ENCODE measurements at regions not wholly inside any gene's neighbourhood (a gene's known extent, or its start where the extent isn't known, plus 50 kb on each side); places are given as distances from the start of the nearest gene placed in this dataset.

DNA sequence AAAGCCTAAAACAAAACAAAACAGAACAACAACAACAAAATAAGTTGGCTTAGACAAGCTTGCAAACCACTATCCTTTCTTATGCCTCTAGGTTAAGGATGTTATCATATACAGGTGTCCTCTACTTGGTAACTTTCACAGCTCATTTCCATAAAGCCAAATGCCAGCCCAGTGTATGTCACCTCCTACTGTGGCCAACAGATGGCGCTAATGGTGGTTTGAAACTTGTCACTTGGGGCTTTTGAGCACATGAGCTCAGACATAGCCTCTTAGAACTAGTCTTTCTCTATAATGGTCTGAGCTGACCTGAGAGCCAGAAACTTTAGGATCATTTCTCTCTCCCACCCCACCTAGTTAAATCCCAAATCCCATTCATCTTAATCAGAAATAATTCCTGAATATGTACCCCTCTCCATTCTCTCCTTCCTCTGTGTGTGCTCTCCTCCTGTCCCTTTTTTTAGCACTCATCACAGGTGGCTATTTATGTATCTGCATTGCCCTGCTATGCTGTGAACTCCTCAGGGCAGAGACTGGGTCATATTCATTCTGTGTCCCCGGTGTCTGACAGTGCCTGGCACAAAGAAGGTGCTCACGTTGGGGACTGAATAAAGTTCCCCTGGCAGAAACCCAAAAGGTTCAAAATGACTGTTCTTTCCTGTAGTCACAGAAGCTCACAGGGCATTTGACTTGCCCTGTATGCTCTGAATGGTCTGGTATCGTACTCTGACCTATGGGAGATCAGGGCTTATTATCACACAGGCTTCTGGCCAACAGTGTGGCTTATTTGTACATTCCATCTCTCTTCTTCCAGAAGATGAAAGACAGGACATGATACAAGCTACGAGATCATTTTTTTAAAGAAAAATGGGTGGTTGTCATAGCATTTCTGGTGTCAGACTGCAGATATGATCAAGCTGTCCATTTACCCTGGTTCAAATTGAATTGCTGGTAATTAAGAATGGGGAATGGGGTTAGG, 319.3 kb upstream of the AZI2 start:
- Histone ChIP-seq H3K4me1 (ENCODE audit: control insufficient read depth in 1 of 2, insufficient read depth in 2 of 2, low read length in 2 of 2) (no peaks in the 10 kb centered on the region), H3K27me3 (ENCODE audit: insufficient read depth, low read length) (peaks cover 19% of the 10 kb centered on the region; the same call in 1 of the 2 replicates), H3K9me2 (ENCODE audit: insufficient read depth) (no peaks in the 10 kb centered on the region), H3K27ac (ENCODE audit: low read depth, low read length) (no peak overlapping the region), H3K4me2 (ENCODE audit: low read length) (no peak overlapping the region), H3K9ac (ENCODE audit: low read length) (no peak overlapping the region), H2AFZ (ENCODE audit: low read depth, low read length, poor library complexity, severe bottlenecking) (no peak overlapping the region), H4K20me1 (ENCODE audit: insufficient read depth) (no peaks in the 10 kb centered on the region), H3K4me3 (replicated peaks in 1 of 2; ENCODE audit: low read depth in 1 of 2, low read length in 2 of 2) (no peak overlapping the region), H3K79me2 (ENCODE audit: insufficient read depth, low read length) (no peaks in the 10 kb centered on the region), H3K9me3 (ENCODE audit: control insufficient read depth in 1 of 2, insufficient read depth in 1 of 2, low read depth in 1 of 2, low read length in 2 of 2) (no peaks in the 10 kb centered on the region), H3K36me3 (ENCODE audit: control insufficient read depth in 1 of 2, insufficient read depth in 2 of 2, low read length in 2 of 2) (no peaks in the 10 kb centered on the region)
- ChIA-PET CTCF (interaction anchor here (0.6 to 2.0 kb wide), 24 partner anchors 10 to 1531 kb away, joined by 3 to 17 read pairs (median 4); no protein-coding TSS in a partner anchor), RAD21 (ENCODE audit: low non-redundant PET in 1 of 2, low total read pairs in 2 of 2, uncharacterized antibody in 2 of 2, unreplicated experiment in 2 of 2) (no interaction called here), POLR2A (no interaction called here)
- TF ChIP-seq, protein P1, sequence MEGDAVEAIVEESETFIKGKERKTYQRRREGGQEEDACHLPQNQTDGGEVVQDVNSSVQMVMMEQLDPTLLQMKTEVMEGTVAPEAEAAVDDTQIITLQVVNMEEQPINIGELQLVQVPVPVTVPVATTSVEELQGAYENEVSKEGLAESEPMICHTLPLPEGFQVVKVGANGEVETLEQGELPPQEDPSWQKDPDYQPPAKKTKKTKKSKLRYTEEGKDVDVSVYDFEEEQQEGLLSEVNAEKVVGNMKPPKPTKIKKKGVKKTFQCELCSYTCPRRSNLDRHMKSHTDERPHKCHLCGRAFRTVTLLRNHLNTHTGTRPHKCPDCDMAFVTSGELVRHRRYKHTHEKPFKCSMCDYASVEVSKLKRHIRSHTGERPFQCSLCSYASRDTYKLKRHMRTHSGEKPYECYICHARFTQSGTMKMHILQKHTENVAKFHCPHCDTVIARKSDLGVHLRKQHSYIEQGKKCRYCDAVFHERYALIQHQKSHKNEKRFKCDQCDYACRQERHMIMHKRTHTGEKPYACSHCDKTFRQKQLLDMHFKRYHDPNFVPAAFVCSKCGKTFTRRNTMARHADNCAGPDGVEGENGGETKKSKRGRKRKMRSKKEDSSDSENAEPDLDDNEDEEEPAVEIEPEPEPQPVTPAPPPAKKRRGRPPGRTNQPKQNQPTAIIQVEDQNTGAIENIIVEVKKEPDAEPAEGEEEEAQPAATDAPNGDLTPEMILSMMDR (IDR thresholded peaks at IDR 0.05 in 2 of 3, conservative IDR thresholded peaks at IDR 0.05 in 1 of 3; ENCODE audit: borderline replicate concordance in 1 of 3, insufficient read depth in 1 of 3, low read depth in 2 of 3, low read length in 2 of 3): peak; percentile 47 to 85 (median 81); a peak in 5 of 6 replicates
- TF ChIP-seq EZH2phosphoT487 (IDR thresholded peaks at IDR 0.05; ENCODE audit: borderline replicate concordance): no peak
- peak; percentile 55 for TF ChIP-seq RAD21 (IDR thresholded peaks at IDR 0.05; ENCODE audit: low read depth)
- intact Hi-C loops (cut with micrococcal nuclease): loop anchor here (2.0 kb wide), 2 partner anchors 59 to 1097 kb away; no protein-coding TSS in a partner anchor
- DNase-seq (ENCODE audit: low read depth, low spot score) (peak; percentile 51), ATAC-seq (peak; percentile 99)
- BruUV-seq (replicated peaks): no TSS peak

DNA sequence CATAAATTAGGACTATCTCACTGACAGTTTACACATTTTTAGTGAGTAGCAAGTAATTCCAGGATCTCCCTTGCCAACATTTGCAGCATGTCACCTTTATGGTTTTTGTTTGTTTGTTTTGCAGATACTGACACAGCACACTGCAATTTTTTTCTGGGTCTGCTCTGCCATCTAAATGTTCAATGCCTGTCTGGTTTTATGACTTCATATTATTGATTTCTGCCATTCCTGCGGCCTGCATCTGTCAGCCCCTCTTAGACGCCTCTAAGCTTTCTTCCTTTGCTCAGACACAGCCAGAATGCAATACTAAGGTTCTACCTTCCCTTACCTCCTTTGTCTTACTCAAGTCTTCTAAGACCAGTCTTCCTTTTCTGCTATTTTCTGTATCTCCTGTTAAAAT, 321.2 kb upstream of the AZI2 start:
- ChIA-PET POLR2A (no interaction called here), CTCF (no interaction called here), RAD21 (ENCODE audit: low non-redundant PET in 1 of 2, low total read pairs in 2 of 2, uncharacterized antibody in 2 of 2, unreplicated experiment in 2 of 2) (no interaction called here)
- no TSS peak for BruUV-seq (replicated peaks)
- ATAC-seq (no peak), DNase-seq (ENCODE audit: low read depth, low spot score) (no peak)
- Histone ChIP-seq H3K79me2 (ENCODE audit: insufficient read depth, low read length) (no peaks in the 10 kb centered on the region), H3K9me2 (ENCODE audit: insufficient read depth) (no peaks in the 10 kb centered on the region), H3K9ac (ENCODE audit: low read length) (no peak overlapping the region), H4K20me1 (ENCODE audit: insufficient read depth) (no peaks in the 10 kb centered on the region), H3K27me3 (ENCODE audit: insufficient read depth, low read length) (peaks cover 16% of the 10 kb centered on the region; the same call in 1 of the 2 replicates), H3K4me2 (ENCODE audit: low read length) (no peak overlapping the region), H3K4me3 (replicated peaks in 1 of 2; ENCODE audit: low read depth in 1 of 2, low read length in 2 of 2) (no peak overlapping the region), H3K36me3 (ENCODE audit: control insufficient read depth in 1 of 2, insufficient read depth in 2 of 2, low read length in 2 of 2) (no peaks in the 10 kb centered on the region), H3K4me1 (ENCODE audit: control insufficient read depth in 1 of 2, insufficient read depth in 2 of 2, low read length in 2 of 2) (no peaks in the 10 kb centered on the region), H3K27ac (ENCODE audit: low read depth, low read length) (no peak overlapping the region), H3K9me3 (ENCODE audit: control insufficient read depth in 1 of 2, insufficient read depth in 1 of 2, low read depth in 1 of 2, low read length in 2 of 2) (no peaks in the 10 kb centered on the region), H2AFZ (ENCODE audit: low read depth, low read length, poor library complexity, severe bottlenecking) (no peak overlapping the region)
- TF ChIP-seq, protein P2, sequence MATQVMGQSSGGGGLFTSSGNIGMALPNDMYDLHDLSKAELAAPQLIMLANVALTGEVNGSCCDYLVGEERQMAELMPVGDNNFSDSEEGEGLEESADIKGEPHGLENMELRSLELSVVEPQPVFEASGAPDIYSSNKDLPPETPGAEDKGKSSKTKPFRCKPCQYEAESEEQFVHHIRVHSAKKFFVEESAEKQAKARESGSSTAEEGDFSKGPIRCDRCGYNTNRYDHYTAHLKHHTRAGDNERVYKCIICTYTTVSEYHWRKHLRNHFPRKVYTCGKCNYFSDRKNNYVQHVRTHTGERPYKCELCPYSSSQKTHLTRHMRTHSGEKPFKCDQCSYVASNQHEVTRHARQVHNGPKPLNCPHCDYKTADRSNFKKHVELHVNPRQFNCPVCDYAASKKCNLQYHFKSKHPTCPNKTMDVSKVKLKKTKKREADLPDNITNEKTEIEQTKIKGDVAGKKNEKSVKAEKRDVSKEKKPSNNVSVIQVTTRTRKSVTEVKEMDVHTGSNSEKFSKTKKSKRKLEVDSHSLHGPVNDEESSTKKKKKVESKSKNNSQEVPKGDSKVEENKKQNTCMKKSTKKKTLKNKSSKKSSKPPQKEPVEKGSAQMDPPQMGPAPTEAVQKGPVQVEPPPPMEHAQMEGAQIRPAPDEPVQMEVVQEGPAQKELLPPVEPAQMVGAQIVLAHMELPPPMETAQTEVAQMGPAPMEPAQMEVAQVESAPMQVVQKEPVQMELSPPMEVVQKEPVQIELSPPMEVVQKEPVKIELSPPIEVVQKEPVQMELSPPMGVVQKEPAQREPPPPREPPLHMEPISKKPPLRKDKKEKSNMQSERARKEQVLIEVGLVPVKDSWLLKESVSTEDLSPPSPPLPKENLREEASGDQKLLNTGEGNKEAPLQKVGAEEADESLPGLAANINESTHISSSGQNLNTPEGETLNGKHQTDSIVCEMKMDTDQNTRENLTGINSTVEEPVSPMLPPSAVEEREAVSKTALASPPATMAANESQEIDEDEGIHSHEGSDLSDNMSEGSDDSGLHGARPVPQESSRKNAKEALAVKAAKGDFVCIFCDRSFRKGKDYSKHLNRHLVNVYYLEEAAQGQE (IDR thresholded peaks at IDR 0.05; ENCODE audit: low read depth): no peak
- TF ChIP-seq, protein P3, sequence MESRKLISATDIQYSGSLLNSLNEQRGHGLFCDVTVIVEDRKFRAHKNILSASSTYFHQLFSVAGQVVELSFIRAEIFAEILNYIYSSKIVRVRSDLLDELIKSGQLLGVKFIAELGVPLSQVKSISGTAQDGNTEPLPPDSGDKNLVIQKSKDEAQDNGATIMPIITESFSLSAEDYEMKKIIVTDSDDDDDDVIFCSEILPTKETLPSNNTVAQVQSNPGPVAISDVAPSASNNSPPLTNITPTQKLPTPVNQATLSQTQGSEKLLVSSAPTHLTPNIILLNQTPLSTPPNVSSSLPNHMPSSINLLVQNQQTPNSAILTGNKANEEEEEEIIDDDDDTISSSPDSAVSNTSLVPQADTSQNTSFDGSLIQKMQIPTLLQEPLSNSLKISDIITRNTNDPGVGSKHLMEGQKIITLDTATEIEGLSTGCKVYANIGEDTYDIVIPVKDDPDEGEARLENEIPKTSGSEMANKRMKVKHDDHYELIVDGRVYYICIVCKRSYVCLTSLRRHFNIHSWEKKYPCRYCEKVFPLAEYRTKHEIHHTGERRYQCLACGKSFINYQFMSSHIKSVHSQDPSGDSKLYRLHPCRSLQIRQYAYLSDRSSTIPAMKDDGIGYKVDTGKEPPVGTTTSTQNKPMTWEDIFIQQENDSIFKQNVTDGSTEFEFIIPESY (IDR thresholded peaks at IDR 0.05; ENCODE audit: extremely low read depth, insufficient replicate concordance, low read length): no peak
- TF ChIP-seq EGR1 (IDR thresholded peaks at IDR 0.05; ENCODE audit: low read depth): no peak
- TF ChIP-seq, protein P4, sequence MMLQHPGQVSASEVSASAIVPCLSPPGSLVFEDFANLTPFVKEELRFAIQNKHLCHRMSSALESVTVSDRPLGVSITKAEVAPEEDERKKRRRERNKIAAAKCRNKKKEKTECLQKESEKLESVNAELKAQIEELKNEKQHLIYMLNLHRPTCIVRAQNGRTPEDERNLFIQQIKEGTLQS (IDR thresholded peaks at IDR 0.05): no peak
- intact Hi-C loops (cut with micrococcal nuclease): loop anchor here (2.0 kb wide), 1 partner anchor 57 kb away; no protein-coding TSS in a partner anchor

All from HCT116 (cell line).